Mucosa of descending colon (tissue), 3 donors: ENCODE measurements at regions not wholly inside any gene's neighbourhood (a gene's known extent, or its start where the extent isn't known, plus 50 kb on each side); places are given as distances from the start of the nearest gene placed in this dataset.

Experiments
- ATAC-seq: fragments of 200-7000 bp; cut with Tn5 transposase; one replicate; pipeline ENCODE4 v1.9.1; 2020; ENCODE audit warnings: mild to moderate bottlenecking, moderate library complexity
- DNase-seq, 3 donors: peaks; one replicate each; pipeline ENCODE4 v3.0.0-alpha.2; 2020
- H3K36me3 ChIP-seq: fragments of 200-600 bp; one replicate; pipeline ENCODE4 v1.8.0; 2021; ENCODE audit warnings: low read depth, mild to moderate bottlenecking
- H3K4me1 ChIP-seq: fragments of 200-600 bp; one replicate; pipeline ENCODE4 v1.8.0; 2021; ENCODE audit warnings: low read depth, mild to moderate bottlenecking
- H3K4me3 ChIP-seq: fragments of 200-600 bp; one replicate; pipeline ENCODE4 v1.8.0; 2021; ENCODE audit warnings: mild to moderate bottlenecking
- H3K9me3 ChIP-seq: fragments of 200-600 bp; one replicate; pipeline ENCODE4 v1.8.0; 2021; ENCODE audit warnings: mild to moderate bottlenecking
- intact Hi-C, 2 donors: fragments of 100-400 bp; cut with DNase I in 1 of 2; cut with micrococcal nuclease in 1 of 2; formaldehyde crosslinking; loops; one replicate each; pipeline versions ENCODE4 v1.11.0 to v1.11.1; 2022; cut with DNase I, micrococcal nuclease
- TF ChIP-seq, protein P1 (sequence below): fragments of 200-600 bp; IDR thresholded peaks from one replicate; pipeline ENCODE4 v1.8.0; 2022; ENCODE audit warnings: antibody characterized with exemption, mild to moderate bottlenecking
- donor health status: DM: no; HTN: no; CAD: no; lungs with moderate emphysema.
- donor health status: DM: no; HTN: no; CAD: no.
- donor health status: DM: no; HTN: yes; CAD: no.

- H3K36me3 ChIP-seq: no peaks in the 10 kb centered on the region
- no peak overlapping the region for H3K4me3 ChIP-seq
- H3K9me3 ChIP-seq: no peaks in the 10 kb centered on the region
- TF ChIP-seq, protein P1, sequence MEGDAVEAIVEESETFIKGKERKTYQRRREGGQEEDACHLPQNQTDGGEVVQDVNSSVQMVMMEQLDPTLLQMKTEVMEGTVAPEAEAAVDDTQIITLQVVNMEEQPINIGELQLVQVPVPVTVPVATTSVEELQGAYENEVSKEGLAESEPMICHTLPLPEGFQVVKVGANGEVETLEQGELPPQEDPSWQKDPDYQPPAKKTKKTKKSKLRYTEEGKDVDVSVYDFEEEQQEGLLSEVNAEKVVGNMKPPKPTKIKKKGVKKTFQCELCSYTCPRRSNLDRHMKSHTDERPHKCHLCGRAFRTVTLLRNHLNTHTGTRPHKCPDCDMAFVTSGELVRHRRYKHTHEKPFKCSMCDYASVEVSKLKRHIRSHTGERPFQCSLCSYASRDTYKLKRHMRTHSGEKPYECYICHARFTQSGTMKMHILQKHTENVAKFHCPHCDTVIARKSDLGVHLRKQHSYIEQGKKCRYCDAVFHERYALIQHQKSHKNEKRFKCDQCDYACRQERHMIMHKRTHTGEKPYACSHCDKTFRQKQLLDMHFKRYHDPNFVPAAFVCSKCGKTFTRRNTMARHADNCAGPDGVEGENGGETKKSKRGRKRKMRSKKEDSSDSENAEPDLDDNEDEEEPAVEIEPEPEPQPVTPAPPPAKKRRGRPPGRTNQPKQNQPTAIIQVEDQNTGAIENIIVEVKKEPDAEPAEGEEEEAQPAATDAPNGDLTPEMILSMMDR: no peak
- no peaks in the 10 kb centered on the region for H3K4me1 ChIP-seq
- ATAC-seq: no peak
- intact Hi-C loops: no loop called here
- DNase-seq: peak in 1 of 3 donors; percentile 28
Observed at GRCh38 chr1:82485591-82486369, 685.0 kb downstream of the ADGRL2 start.

GRCh38 chr1:82483146-82483545 is 682.4 kb downstream of the ADGRL2 start:
- Histone ChIP-seq H3K4me1 (no peaks in the 10 kb centered on the region), H3K36me3 (no peaks in the 10 kb centered on the region), H3K9me3 (no peaks in the 10 kb centered on the region), H3K4me3 (no peak overlapping the region)
- TF ChIP-seq, protein P1: no peak
- DNase-seq: no peak
- intact Hi-C loops: no loop called here
- ATAC-seq: no peak

DNA sequence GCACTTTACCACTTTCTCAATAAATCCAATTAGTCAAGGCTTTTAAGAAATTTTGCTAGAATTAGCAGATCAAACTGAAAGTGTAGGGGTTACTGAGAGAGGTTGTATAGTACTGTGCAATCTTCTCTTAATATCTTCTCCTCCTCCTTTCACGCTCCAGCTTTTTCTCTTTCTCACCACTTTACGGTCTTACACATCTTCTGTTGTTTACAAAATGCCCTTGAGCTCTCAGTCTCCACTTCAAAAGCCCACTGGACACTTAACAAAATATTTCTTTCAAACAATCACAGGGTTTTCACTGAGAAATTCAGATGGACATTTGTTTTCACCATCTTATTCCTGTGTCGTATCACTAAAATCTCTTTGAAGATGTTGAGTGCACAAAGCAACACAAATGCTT is 678.2 kb downstream of the ADGRL2 start:
- intact Hi-C loops: no loop called here
- H3K36me3 ChIP-seq: no peaks in the 10 kb centered on the region
- no peak overlapping the region for H3K4me3 ChIP-seq
- no peaks in the 10 kb centered on the region for H3K9me3 ChIP-seq
- DNase-seq: no peak
- TF ChIP-seq, protein P1: no peak
- no peak for ATAC-seq
- H3K4me1 ChIP-seq: no peaks in the 10 kb centered on the region

GRCh38 chr1:82472489-82473131 is 671.9 kb downstream of the ADGRL2 start:
- intact Hi-C loops: no loop called here
- ATAC-seq (no peak), DNase-seq (no peak)
- Histone ChIP-seq H3K36me3 (no peaks in the 10 kb centered on the region), H3K4me3 (no peak overlapping the region), H3K4me1 (no peaks in the 10 kb centered on the region), H3K9me3 (no peaks in the 10 kb centered on the region)
- TF ChIP-seq, protein P1: no peak

DNA sequence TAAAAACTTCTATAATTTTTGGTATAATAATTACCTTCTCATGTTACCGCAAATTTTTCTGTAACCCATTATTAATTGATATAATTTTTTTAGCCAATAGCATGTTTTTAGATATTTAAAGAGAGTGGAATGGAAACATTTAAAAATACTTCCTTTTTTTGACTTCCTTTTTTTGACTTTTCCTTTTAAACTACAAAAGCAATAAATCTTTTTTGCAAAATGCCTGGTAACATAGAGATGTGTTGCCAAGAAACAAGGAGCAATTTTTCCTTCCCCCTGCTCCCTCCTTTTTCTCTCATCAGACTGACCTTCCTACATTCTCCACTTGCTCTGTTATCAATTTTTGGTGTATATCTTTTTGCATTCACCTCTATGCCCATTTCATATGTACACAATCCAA is 666.2 kb downstream of the ADGRL2 start:
- H3K9me3 ChIP-seq: no peaks in the 10 kb centered on the region
- intact Hi-C loops: no loop called here

More for the DNA sequence above, 666.2 kb downstream of the ADGRL2 start:
- Histone ChIP-seq H3K36me3 (no peaks in the 10 kb centered on the region), H3K4me1 (no peaks in the 10 kb centered on the region), H3K4me3 (no peak overlapping the region)
- DNase-seq: no peak
- TF ChIP-seq, protein P1: no peak
- ATAC-seq: no peak
